Omental fat pad (tissue), 3 donors: ENCODE measurements at regions not wholly inside any gene's neighbourhood (a gene's known extent, or its start where the extent isn't known, plus 50 kb on each side); places are given as distances from the start of the nearest gene placed in this dataset.
"Not testable (repeated sequence)": the region's sequence is repeated elsewhere in the genome, so short reads cannot be mapped to it uniquely, and the experiment has no call there.

Source experiments
- ATAC-seq: fragments of 150-250 bp; one replicate; pipeline ENCODE4 v1.9.1; 2016; ENCODE audit warnings: mild to moderate bottlenecking, moderate library complexity; ENCODE audit not compliant: low FRiP score
- DNase-seq: peaks from one replicate; pipeline ENCODE4 v3.0.0-alpha.2; 2019; ENCODE audit warnings: low spot score
- CTCF ChIP-seq, 3 donors: fragments of 450-650 bp; IDR thresholded peaks; one replicate each; pipeline ENCODE4 v1.5.1; 2016 to 2017; ENCODE audit warnings: antibody characterized with exemption in 3 of 3, mild to moderate bottlenecking in 3 of 3, moderate library complexity in 2 of 3

GRCh38 chr6:102820098-102820497 is 1426.6 kb downstream of the GRIK2 start:
- TF ChIP-seq CTCF (IDR thresholded peaks at IDR 0.05), result no peak
- no peak for DNase-seq
- no peak for ATAC-seq

GRCh38 chr6:102815207-102815606 is 1421.7 kb downstream of the GRIK2 start:
- TF ChIP-seq CTCF (IDR thresholded peaks at IDR 0.05), result no peak
- ATAC-seq (no peak), DNase-seq (no peak)

- TF ChIP-seq CTCF (IDR thresholded peaks at IDR 0.05), result no peak
- no peak for ATAC-seq
- DNase-seq, result no peak
These were observed 1420.2 kb downstream of the GRIK2 start for GRCh38 chr6:102813489-102814275.

GRCh38 chr6:102812242-102812641 is 1418.7 kb downstream of the GRIK2 start:
- no peak for TF ChIP-seq CTCF (IDR thresholded peaks at IDR 0.05)
- no peak for DNase-seq
- ATAC-seq, result no peak

- ATAC-seq, DNase-seq: not testable (repeated sequence)
These were observed 1415.5 kb downstream of the GRIK2 start for GRCh38 chr6:102808944-102809505.

- no peak for TF ChIP-seq CTCF (IDR thresholded peaks at IDR 0.05)
- no peak for ATAC-seq
- DNase-seq, result no peak
These were observed 1405.5 kb downstream of the GRIK2 start for GRCh38 chr6:102799051-102799450.

GRCh38 chr6:102798636-102799035 is 1405.1 kb downstream of the GRIK2 start:
- ATAC-seq (no peak), DNase-seq (no peak)

More at GRCh38 chr6:102798636-102799035, 1405.1 kb downstream of the GRIK2 start:
- TF ChIP-seq CTCF (IDR thresholded peaks at IDR 0.05), result no peak
